ENCODE measurements at regions not wholly inside any gene's neighbourhood (a gene's known extent, or its start where the extent isn't known, plus 50 kb on each side); places are given as distances from the start of the nearest gene placed in this dataset.

DNA sequence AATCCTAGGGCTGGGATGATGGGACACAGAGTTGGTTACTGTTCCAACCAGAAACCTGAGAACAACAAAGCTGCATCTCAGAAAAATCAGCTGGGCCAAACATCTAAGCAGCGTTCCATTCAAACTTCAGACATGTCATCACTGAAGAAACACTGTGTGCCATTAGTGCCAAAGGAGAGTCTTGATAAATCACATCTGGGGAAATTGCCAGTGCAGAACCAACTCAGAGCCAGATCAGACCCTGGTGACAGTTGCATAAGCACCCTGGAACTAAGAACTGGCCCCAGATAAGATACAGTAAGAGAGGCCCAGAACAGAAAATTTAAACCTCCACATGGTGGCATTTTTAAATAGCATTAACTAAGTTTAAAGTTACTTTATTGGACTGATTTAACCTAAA is 482.8 kb downstream of the PRKD1 start:
- TF ChIP-seq, protein P1, sequence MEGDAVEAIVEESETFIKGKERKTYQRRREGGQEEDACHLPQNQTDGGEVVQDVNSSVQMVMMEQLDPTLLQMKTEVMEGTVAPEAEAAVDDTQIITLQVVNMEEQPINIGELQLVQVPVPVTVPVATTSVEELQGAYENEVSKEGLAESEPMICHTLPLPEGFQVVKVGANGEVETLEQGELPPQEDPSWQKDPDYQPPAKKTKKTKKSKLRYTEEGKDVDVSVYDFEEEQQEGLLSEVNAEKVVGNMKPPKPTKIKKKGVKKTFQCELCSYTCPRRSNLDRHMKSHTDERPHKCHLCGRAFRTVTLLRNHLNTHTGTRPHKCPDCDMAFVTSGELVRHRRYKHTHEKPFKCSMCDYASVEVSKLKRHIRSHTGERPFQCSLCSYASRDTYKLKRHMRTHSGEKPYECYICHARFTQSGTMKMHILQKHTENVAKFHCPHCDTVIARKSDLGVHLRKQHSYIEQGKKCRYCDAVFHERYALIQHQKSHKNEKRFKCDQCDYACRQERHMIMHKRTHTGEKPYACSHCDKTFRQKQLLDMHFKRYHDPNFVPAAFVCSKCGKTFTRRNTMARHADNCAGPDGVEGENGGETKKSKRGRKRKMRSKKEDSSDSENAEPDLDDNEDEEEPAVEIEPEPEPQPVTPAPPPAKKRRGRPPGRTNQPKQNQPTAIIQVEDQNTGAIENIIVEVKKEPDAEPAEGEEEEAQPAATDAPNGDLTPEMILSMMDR (IDR thresholded peaks at IDR 0.05; ENCODE audit: low read depth, low read length) = no peak
- no peak for TF ChIP-seq EZH2phosphoT487 (IDR thresholded peaks at IDR 0.05; ENCODE audit: low read depth)

Data from OCI-LY3 (cell line).